ENCODE measurements at regions not wholly inside any gene's neighbourhood (a gene's known extent, or its start where the extent isn't known, plus 50 kb on each side); places are given as distances from the start of the nearest gene placed in this dataset.

- TF ChIP-seq, protein P1, sequence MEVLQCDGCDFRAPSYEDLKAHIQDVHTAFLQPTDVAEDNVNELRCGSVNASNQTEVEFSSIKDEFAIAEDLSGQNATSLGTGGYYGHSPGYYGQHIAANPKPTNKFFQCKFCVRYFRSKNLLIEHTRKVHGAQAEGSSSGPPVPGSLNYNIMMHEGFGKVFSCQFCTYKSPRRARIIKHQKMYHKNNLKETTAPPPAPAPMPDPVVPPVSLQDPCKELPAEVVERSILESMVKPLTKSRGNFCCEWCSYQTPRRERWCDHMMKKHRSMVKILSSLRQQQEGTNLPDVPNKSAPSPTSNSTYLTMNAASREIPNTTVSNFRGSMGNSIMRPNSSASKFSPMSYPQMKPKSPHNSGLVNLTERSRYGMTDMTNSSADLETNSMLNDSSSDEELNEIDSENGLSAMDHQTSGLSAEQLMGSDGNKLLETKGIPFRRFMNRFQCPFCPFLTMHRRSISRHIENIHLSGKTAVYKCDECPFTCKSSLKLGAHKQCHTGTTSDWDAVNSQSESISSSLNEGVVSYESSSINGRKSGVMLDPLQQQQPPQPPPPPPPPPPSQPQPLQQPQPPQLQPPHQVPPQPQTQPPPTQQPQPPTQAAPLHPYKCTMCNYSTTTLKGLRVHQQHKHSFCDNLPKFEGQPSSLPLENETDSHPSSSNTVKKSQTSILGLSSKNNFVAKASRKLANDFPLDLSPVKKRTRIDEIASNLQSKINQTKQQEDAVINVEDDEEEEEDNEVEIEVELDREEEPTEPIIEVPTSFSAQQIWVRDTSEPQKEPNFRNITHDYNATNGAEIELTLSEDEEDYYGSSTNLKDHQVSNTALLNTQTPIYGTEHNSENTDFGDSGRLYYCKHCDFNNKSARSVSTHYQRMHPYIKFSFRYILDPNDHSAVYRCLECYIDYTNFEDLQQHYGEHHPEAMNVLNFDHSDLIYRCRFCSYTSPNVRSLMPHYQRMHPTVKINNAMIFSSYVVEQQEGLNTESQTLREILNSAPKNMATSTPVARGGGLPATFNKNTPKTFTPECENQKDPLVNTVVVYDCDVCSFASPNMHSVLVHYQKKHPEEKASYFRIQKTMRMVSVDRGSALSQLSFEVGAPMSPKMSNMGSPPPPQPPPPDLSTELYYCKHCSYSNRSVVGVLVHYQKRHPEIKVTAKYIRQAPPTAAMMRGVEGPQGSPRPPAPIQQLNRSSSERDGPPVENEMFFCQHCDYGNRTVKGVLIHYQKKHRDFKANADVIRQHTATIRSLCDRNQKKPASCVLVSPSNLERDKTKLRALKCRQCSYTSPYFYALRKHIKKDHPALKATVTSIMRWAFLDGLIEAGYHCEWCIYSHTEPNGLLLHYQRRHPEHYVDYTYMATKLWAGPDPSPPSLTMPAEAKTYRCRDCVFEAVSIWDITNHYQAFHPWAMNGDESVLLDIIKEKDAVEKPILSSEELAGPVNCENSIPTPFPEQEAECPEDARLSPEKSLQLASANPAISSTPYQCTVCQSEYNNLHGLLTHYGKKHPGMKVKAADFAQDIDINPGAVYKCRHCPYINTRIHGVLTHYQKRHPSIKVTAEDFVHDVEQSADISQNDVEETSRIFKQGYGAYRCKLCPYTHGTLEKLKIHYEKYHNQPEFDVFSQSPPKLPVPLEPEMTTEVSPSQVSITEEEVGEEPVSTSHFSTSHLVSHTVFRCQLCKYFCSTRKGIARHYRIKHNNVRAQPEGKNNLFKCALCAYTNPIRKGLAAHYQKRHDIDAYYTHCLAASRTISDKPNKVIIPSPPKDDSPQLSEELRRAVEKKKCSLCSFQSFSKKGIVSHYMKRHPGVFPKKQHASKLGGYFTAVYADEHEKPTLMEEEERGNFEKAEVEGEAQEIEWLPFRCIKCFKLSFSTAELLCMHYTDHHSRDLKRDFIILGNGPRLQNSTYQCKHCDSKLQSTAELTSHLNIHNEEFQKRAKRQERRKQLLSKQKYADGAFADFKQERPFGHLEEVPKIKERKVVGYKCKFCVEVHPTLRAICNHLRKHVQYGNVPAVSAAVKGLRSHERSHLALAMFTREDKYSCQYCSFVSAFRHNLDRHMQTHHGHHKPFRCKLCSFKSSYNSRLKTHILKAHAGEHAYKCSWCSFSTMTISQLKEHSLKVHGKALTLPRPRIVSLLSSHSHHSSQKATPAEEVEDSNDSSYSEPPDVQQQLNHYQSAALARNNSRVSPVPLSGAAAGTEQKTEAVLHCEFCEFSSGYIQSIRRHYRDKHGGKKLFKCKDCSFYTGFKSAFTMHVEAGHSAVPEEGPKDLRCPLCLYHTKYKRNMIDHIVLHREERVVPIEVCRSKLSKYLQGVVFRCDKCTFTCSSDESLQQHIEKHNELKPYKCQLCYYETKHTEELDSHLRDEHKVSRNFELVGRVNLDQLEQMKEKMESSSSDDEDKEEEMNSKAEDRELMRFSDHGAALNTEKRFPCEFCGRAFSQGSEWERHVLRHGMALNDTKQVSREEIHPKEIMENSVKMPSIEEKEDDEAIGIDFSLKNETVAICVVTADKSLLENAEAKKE (CRISPR knock-in tag; IDR thresholded peaks at IDR 0.05): no peak
- TF ChIP-seq ZNF114 (CRISPR knock-in tag; IDR thresholded peaks at IDR 0.05): no peak
- no peak for TF ChIP-seq JUNB (IDR thresholded peaks at IDR 0.05; ENCODE audit: unreplicated experiment)
- no peak for TF ChIP-seq STAT1 (IDR thresholded peaks at IDR 0.05; ENCODE audit: unreplicated experiment)
- TF ChIP-seq NANOG (IDR thresholded peaks at IDR 0.05; ENCODE audit: borderline replicate concordance): no peak
- no peak for TF ChIP-seq ETS1 (IDR thresholded peaks at IDR 0.05)
- no peak for TF ChIP-seq CREB1 (CRISPR knock-in tag; IDR thresholded peaks at IDR 0.05; ENCODE audit: low read depth)
Observed at GRCh38 chrX:112355931-112356330, 273.4 kb upstream of the TRPC5 start (continued).

DNA sequence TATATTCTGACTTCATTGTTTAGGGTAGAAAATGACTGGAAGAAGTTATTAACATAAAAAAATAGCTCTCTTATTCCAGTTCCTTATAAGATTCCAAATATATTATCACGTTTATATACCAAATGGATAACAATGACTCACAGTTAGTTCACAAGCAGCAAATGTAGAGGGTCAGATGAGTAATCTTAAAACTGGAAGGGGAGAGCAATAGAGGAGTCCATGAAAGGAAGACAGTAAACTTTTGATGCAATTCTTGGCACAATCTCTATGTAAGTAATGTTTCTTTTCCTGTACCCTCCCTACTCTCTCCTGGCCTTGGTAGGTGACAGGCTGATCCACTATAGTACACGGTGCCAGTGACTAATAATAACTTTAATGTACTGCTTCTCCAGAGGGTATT lies 259.0 kb upstream of the TRPC5 start:
- Histone ChIP-seq H3F3A (replicated peaks; ENCODE audit: low read depth) (no peaks in the 10 kb centered on the region), H3K4me3 (no peak overlapping the region), H3K4me2 (no peak overlapping the region), H3K9me2 (ENCODE audit: insufficient read depth) (no peaks in the 10 kb centered on the region), H4K20me1 (replicated peaks; ENCODE audit: insufficient read depth) (no peaks in the 10 kb centered on the region), H3K27ac (ENCODE audit: low read depth) (no peak overlapping the region), H3K79me2 (replicated peaks; ENCODE audit: insufficient read depth) (no peaks in the 10 kb centered on the region), H3K36me3 (ENCODE audit: insufficient read depth) (no peaks in the 10 kb centered on the region), H3K4me1 (ENCODE audit: insufficient read depth) (no peaks in the 10 kb centered on the region), H3K27me3 (ENCODE audit: insufficient read depth) (no peaks in the 10 kb centered on the region), H2AFZ (no peak overlapping the region)
- peaks cover 1% of the 10 kb centered on the region for H3K27me3 Mint-ChIP-seq (ENCODE audit: insufficient read depth, low read depth, poor library complexity)
- ATAC-seq (no peak), DNase-seq (ENCODE audit: low spot score) (no peak)
- no peak overlapping the region for H3K4me3 Mint-ChIP-seq
- H3K36me3 Mint-ChIP-seq (ENCODE audit: low read depth): peaks cover 3% of the 10 kb centered on the region; the same call in 2 of the 3 replicates
- H3K9me3 Mint-ChIP-seq: peaks cover 3% of the 10 kb centered on the region; the same call in 1 of the 3 replicates
- H3K4me1 Mint-ChIP-seq: peaks cover 2% of the 10 kb centered on the region; the same call in 2 of the 3 replicates
- H3K27ac Mint-ChIP-seq: no peak overlapping the region
- TF ChIP-seq POLR2AphosphoS5 (IDR thresholded peaks at IDR 0.05; ENCODE audit: low read depth): no peak
- no peak for TF ChIP-seq EZH2phosphoT487 (IDR thresholded peaks at IDR 0.05; ENCODE audit: unreplicated experiment)
- TF ChIP-seq, protein P2, sequence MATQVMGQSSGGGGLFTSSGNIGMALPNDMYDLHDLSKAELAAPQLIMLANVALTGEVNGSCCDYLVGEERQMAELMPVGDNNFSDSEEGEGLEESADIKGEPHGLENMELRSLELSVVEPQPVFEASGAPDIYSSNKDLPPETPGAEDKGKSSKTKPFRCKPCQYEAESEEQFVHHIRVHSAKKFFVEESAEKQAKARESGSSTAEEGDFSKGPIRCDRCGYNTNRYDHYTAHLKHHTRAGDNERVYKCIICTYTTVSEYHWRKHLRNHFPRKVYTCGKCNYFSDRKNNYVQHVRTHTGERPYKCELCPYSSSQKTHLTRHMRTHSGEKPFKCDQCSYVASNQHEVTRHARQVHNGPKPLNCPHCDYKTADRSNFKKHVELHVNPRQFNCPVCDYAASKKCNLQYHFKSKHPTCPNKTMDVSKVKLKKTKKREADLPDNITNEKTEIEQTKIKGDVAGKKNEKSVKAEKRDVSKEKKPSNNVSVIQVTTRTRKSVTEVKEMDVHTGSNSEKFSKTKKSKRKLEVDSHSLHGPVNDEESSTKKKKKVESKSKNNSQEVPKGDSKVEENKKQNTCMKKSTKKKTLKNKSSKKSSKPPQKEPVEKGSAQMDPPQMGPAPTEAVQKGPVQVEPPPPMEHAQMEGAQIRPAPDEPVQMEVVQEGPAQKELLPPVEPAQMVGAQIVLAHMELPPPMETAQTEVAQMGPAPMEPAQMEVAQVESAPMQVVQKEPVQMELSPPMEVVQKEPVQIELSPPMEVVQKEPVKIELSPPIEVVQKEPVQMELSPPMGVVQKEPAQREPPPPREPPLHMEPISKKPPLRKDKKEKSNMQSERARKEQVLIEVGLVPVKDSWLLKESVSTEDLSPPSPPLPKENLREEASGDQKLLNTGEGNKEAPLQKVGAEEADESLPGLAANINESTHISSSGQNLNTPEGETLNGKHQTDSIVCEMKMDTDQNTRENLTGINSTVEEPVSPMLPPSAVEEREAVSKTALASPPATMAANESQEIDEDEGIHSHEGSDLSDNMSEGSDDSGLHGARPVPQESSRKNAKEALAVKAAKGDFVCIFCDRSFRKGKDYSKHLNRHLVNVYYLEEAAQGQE (IDR thresholded peaks at IDR 0.05; ENCODE audit: unreplicated experiment): no peak
- TF ChIP-seq NANOG (IDR thresholded peaks at IDR 0.05; ENCODE audit: borderline replicate concordance): no peak
- no peak for TF ChIP-seq ZNF331 (CRISPR knock-in tag; IDR thresholded peaks at IDR 0.05; ENCODE audit: low read depth)
- TF ChIP-seq EZH2 (IDR thresholded peaks at IDR 0.05; ENCODE audit: low read depth, unreplicated experiment): no peak
- TF ChIP-seq, protein P3, sequence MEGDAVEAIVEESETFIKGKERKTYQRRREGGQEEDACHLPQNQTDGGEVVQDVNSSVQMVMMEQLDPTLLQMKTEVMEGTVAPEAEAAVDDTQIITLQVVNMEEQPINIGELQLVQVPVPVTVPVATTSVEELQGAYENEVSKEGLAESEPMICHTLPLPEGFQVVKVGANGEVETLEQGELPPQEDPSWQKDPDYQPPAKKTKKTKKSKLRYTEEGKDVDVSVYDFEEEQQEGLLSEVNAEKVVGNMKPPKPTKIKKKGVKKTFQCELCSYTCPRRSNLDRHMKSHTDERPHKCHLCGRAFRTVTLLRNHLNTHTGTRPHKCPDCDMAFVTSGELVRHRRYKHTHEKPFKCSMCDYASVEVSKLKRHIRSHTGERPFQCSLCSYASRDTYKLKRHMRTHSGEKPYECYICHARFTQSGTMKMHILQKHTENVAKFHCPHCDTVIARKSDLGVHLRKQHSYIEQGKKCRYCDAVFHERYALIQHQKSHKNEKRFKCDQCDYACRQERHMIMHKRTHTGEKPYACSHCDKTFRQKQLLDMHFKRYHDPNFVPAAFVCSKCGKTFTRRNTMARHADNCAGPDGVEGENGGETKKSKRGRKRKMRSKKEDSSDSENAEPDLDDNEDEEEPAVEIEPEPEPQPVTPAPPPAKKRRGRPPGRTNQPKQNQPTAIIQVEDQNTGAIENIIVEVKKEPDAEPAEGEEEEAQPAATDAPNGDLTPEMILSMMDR (conservative IDR thresholded peaks at IDR 0.05; ENCODE audit: low read depth in 2 of 2): no peak
- no peak for TF ChIP-seq ZNF114 (CRISPR knock-in tag; IDR thresholded peaks at IDR 0.05)
- TF ChIP-seq JUNB (IDR thresholded peaks at IDR 0.05; ENCODE audit: unreplicated experiment): no peak
